A673 (cell line): ENCODE measurements at regions not wholly inside any gene's neighbourhood (a gene's known extent, or its start where the extent isn't known, plus 50 kb on each side); places are given as distances from the start of the nearest gene placed in this dataset.

ENCODE experiments used
- EZH2 ChIP-seq: fragments of 200-600 bp; sonication (generic); IDR thresholded peaks from 2 replicates; pipeline ENCODE4 v1.6.1; 2017; ENCODE audit warnings: borderline replicate concordance, low read depth, mild to moderate bottlenecking, mixed read lengths, antibody characterized with exemption, low read length; ENCODE audit not compliant: poor library complexity, severe bottlenecking
- TF ChIP-seq, protein P1 (sequence below): fragments of 300-800, 200-600 bp; sonication (generic); conservative IDR thresholded peaks from 2 replicates; pipeline ENCODE4 v1.5.1; 2017; ENCODE audit warnings: low read depth, mild to moderate bottlenecking, antibody characterized with exemption, low read length, moderate library complexity, mixed read lengths

DNA sequence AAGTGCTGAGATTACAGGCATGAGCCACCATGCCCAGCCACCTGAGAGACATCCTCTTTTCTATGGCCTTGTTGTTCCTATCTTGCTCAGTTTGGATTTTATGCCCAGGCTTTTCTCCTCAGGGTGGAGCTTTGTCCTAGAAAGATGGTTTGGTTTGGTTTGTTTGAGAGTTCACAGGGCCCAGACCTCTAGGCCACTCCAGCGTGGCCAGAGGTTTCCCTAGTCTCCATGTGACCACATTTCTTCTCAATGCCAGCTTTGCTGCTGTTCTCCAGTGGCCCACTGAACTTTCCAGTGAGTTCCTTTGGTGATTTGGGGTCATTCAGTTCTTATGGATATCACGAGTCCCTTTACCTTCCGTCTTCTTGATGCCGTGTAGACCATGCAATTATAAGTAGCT, 92.6 kb upstream of the SERBP1 start:
- TF ChIP-seq, protein P1, sequence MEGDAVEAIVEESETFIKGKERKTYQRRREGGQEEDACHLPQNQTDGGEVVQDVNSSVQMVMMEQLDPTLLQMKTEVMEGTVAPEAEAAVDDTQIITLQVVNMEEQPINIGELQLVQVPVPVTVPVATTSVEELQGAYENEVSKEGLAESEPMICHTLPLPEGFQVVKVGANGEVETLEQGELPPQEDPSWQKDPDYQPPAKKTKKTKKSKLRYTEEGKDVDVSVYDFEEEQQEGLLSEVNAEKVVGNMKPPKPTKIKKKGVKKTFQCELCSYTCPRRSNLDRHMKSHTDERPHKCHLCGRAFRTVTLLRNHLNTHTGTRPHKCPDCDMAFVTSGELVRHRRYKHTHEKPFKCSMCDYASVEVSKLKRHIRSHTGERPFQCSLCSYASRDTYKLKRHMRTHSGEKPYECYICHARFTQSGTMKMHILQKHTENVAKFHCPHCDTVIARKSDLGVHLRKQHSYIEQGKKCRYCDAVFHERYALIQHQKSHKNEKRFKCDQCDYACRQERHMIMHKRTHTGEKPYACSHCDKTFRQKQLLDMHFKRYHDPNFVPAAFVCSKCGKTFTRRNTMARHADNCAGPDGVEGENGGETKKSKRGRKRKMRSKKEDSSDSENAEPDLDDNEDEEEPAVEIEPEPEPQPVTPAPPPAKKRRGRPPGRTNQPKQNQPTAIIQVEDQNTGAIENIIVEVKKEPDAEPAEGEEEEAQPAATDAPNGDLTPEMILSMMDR: no peak
- no peak for TF ChIP-seq EZH2
